ENCODE measurements at regions not wholly inside any gene's neighbourhood (a gene's known extent, or its start where the extent isn't known, plus 50 kb on each side); places are given as distances from the start of the nearest gene placed in this dataset.
A peak's percentile ranks its signal among the peaks of the same experiment; 100 is the strongest.

DNA sequence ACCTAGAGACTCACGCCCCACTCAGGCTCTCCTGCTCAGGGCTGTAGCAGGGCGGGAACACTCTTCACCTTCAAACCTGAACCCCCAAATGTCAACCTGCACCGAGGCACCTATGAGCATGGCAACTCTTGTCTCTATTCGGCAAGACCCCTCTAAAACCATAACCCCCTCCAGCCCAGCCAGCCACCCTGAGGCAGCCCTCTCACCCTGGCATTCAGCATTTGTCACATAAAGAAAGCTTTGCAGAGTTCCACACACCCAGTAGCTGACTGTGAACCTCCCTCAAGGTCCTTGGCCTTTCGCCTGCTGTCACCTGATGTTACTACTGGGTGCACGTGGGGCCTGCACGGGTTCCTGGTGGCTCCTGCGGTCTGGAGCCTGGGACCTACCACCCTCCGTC is 97.2 kb upstream of the ALKAL2 start:
- Mint-ChIP-seq H3K36me3 (ENCODE audit: low read depth) (no peaks in the 10 kb centered on the region), H3K9me3 (no peaks in the 10 kb centered on the region), H3K4me1 (peaks cover 14% of the 10 kb centered on the region), H3K27ac (no peak overlapping the region), H3K27me3 (ENCODE audit: low read depth) (peaks cover 20% of the 10 kb centered on the region), H3K4me3 (no peak overlapping the region)
- TF ChIP-seq, protein P1, sequence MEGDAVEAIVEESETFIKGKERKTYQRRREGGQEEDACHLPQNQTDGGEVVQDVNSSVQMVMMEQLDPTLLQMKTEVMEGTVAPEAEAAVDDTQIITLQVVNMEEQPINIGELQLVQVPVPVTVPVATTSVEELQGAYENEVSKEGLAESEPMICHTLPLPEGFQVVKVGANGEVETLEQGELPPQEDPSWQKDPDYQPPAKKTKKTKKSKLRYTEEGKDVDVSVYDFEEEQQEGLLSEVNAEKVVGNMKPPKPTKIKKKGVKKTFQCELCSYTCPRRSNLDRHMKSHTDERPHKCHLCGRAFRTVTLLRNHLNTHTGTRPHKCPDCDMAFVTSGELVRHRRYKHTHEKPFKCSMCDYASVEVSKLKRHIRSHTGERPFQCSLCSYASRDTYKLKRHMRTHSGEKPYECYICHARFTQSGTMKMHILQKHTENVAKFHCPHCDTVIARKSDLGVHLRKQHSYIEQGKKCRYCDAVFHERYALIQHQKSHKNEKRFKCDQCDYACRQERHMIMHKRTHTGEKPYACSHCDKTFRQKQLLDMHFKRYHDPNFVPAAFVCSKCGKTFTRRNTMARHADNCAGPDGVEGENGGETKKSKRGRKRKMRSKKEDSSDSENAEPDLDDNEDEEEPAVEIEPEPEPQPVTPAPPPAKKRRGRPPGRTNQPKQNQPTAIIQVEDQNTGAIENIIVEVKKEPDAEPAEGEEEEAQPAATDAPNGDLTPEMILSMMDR (IDR thresholded peaks at IDR 0.05; ENCODE audit: unreplicated experiment in 3 of 3): no peak

DNA sequence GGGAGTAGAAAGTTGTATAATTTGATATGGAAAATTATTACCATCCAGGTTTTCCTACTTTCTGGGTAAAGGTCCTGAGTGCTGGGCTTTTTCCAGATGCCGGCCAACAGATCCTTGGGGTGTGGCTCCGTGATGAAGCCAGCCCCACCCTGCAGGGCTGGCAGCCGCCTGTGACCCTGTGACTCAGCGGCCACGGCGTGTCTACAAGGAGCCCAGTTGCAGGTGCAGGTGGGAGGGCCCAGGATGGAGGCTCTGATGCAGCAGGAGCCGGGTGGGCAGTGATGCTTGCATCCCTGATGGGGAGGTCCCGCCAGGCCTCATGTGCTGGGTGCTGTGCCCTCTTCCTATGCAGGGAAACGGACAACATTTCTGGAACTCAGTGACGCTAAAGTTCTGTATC is 96.0 kb upstream of the ALKAL2 start:
- Mint-ChIP-seq H3K27ac (no peak overlapping the region), H3K27me3 (ENCODE audit: low read depth) (peaks cover 25% of the 10 kb centered on the region), H3K36me3 (ENCODE audit: low read depth) (no peaks in the 10 kb centered on the region), H3K4me3 (no peak overlapping the region), H3K4me1 (peaks cover 14% of the 10 kb centered on the region), H3K9me3 (peaks cover 7% of the 10 kb centered on the region)
- TF ChIP-seq, protein P1 (IDR thresholded peaks at IDR 0.05; ENCODE audit: unreplicated experiment in 3 of 3): no peak

DNA sequence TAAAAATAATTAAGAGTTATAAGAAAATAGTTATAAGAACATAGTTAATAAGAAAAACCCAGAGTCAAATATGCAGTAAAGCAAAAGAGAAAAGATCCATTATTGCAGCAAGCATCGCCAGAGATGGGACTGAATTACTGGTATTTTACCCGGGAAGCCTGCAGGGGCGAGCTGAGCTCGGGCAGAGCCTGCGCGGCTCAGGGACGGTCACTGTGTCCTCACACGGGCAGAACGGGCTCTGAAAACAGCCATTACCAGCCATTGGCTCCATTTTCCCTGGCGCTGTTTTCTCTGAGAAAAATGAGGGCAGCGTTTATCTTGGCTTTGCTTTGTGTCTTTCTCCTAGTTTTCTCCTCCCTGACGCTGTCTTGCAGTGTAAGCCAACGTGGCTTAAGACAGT is 95.3 kb upstream of the ALKAL2 start:
- Mint-ChIP-seq H3K27ac (no peak overlapping the region), H3K4me1 (peaks cover 14% of the 10 kb centered on the region), H3K9me3 (peaks cover 12% of the 10 kb centered on the region), H3K36me3 (ENCODE audit: low read depth) (no peaks in the 10 kb centered on the region), H3K27me3 (ENCODE audit: low read depth) (peaks cover 25% of the 10 kb centered on the region), H3K4me3 (no peak overlapping the region)
- TF ChIP-seq, protein P1 (IDR thresholded peaks at IDR 0.05; ENCODE audit: unreplicated experiment in 3 of 3): peak; percentile 31 to 40 (median 31)

GRCh38 chr2:382728-383022 is 94.8 kb upstream of the ALKAL2 start:
- Mint-ChIP-seq H3K36me3 (ENCODE audit: low read depth) (no peaks in the 10 kb centered on the region), H3K27ac (no peak overlapping the region), H3K9me3 (peaks cover 17% of the 10 kb centered on the region), H3K27me3 (ENCODE audit: low read depth) (peaks cover 25% of the 10 kb centered on the region), H3K4me1 (peaks cover 14% of the 10 kb centered on the region), H3K4me3 (no peak overlapping the region)
- TF ChIP-seq, protein P1 (IDR thresholded peaks at IDR 0.05; ENCODE audit: unreplicated experiment in 3 of 3): no peak

DNA sequence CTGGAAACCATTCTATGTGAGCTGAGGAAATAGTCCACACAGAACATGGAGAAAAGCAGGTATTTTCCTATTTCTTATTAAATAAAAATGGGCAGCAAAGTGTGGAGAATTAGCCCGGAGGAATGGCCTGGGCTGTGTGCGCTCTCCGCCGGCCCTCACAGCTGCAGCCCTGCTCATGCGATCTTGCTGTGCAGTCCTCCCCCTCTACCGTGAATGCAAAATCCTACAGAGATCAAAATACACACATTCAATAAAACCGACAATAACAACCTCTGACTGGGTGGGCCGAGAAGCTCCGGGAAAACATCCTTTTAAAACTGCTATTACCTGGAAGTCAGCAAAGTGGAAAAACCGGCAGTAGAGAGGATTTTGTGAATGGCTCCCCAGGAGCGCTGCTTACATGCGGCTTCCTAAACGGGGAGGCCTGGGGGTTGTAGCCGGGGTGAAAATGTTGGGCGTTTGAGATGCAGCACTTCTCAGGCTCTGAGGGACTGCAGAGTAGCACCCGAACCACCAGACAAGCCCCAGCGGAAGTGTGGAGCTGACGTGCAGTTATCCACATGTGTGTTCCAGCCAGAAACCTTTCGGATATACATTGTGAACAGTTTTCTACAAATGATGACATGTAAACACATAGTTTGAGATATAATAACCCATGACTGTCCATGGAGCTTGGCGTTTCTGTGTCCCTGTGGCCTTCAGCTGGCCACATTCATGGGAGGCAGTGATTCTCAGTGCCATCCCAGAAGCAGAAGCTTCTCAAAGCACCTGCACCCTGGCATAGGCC is 94.2 kb upstream of the ALKAL2 start:
- peaks cover 14% of the 10 kb centered on the region for H3K4me1 Mint-ChIP-seq
- H3K4me3 Mint-ChIP-seq: no peak overlapping the region
- H3K27me3 Mint-ChIP-seq (ENCODE audit: low read depth): peaks cover 25% of the 10 kb centered on the region
- TF ChIP-seq, protein P1 (IDR thresholded peaks at IDR 0.05; ENCODE audit: unreplicated experiment in 3 of 3): no peak
- H3K9me3 Mint-ChIP-seq: peaks cover 23% of the 10 kb centered on the region
- peak overlapping the region; percentile 5 to 35 (median 19) for H3K27ac Mint-ChIP-seq
- no peaks in the 10 kb centered on the region for H3K36me3 Mint-ChIP-seq (ENCODE audit: low read depth)

- Mint-ChIP-seq H3K36me3 (ENCODE audit: low read depth) (no peaks in the 10 kb centered on the region), H3K9me3 (peaks cover 25% of the 10 kb centered on the region), H3K27me3 (ENCODE audit: low read depth) (peaks cover 24% of the 10 kb centered on the region), H3K4me1 (peaks cover 21% of the 10 kb centered on the region), H3K27ac (peak overlapping the region in 1 of 3 experiments; percentile 35), H3K4me3 (no peak overlapping the region)
- TF ChIP-seq, protein P1 (IDR thresholded peaks at IDR 0.05; ENCODE audit: unreplicated experiment in 3 of 3): no peak
These were observed 93.3 kb upstream of the ALKAL2 start for GRCh38 chr2:381181-381580.
